ENCODE measurements at regions not wholly inside any gene's neighbourhood (a gene's known extent, or its start where the extent isn't known, plus 50 kb on each side); places are given as distances from the start of the nearest gene placed in this dataset.

- no peak for DNase-seq
Observed at GRCh38 chr6:44500074-44500473, 112.6 kb downstream of the CDC5L start.

DNA sequence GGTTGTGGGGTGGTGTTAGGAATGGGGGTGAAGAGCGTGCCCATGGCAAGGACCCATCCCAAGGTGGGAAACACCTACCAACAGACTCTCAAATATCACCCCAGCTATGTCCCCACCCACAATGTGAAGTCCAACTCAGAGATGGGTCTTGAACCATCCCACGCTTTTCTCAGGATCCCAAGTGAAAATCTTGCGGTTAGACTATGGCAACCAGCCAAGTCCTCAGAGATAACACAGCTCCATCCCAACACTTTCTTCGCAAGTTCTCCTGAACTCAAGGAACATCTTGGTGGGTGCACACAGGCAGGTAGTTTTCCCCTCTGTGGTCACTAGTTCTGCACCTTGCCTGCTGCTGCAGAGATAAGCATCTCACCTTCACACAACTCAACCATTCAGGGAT lies 116.0 kb downstream of the CDC5L start:
- DNase-seq, result no peak

GRCh38 chr6:44504301-44504791 lies 116.8 kb downstream of the CDC5L start:
- no peak for DNase-seq

GRCh38 chr6:44505751-44506150 lies 118.2 kb downstream of the CDC5L start:
- no peak for DNase-seq

DNA sequence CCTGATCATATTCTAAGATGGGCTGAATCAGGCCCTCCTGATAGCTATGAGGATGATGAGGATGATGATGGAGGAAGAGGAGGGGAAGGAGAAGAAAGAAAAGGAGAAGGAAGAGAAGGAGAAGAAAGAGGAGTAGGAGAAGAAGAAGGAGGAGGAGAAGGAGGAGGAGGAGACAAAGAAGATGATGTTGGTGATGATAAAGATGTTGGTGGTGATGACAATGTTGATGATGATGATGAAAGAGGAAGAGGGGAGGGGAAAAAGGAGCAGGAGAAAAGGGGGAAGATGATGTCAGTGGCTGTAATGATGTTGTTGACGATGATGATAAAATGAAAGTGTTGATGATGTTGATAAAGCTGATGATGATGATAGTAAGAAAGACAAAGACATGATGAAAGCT lies 119.5 kb downstream of the CDC5L start:
- no peak for DNase-seq

- no peak for DNase-seq
Observed at GRCh38 chr6:44508646-44509045, 121.1 kb downstream of the CDC5L start.

DNA sequence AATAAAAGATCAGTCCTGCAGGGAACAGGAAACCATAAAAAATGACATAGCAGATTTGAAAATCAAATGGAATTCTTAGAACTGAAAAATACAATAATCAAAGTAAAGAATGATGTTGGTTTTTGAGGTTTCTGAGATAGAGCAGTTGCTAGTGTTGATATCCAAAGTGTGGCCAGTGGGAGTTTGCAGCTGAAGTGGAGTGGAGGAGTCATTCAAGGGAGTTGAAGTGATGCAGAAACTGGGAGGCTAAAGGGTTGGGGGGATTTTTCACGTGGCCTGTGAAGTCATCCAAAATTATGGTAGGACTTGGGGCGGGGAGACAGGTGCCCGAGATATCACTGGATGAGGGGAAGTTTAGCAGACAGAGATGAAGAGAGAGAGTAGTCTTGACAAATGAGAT lies 123.6 kb downstream of the CDC5L start:
- DNase-seq, result no peak

GRCh38 chr6:44512868-44513741 lies 125.6 kb downstream of the CDC5L start:
- DNase-seq, result peak; percentile 60

GRCh38 chr6:44514085-44514484 lies 126.6 kb downstream of the CDC5L start:
- no peak for DNase-seq

DNA sequence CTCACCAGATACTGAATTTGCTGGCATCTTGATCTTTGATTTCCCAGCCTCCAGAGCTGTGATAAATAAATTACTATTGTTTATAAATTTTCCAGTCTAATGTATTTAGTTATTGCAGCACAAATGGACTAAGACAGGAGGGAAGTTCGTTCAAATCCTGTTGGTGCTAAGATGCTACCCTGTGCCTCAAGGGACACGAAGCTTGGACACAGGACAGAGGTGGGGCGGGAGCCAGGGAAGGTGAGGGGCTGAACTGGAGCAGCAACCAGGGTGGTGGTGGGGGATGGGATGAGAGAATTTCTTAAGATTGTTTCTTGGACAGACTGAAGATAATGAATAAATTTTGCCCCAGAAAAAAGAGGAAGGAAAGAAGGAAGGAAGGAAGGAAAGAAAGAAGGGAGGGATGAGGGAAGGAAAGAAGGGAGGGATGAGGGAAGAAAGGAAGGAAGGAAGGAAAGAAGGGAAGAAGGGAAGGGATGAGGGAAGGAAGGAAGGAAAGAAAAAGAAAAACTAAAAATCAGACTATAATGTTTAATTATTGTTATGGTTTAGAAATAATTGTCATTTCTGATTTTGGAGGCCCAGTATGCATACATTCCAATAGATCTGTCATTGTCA lies 127.2 kb downstream of the CDC5L start:
- no peak for DNase-seq

GRCh38 chr6:44522871-44523270 lies 135.4 kb downstream of the CDC5L start:
- DNase-seq, result no peak

DNA sequence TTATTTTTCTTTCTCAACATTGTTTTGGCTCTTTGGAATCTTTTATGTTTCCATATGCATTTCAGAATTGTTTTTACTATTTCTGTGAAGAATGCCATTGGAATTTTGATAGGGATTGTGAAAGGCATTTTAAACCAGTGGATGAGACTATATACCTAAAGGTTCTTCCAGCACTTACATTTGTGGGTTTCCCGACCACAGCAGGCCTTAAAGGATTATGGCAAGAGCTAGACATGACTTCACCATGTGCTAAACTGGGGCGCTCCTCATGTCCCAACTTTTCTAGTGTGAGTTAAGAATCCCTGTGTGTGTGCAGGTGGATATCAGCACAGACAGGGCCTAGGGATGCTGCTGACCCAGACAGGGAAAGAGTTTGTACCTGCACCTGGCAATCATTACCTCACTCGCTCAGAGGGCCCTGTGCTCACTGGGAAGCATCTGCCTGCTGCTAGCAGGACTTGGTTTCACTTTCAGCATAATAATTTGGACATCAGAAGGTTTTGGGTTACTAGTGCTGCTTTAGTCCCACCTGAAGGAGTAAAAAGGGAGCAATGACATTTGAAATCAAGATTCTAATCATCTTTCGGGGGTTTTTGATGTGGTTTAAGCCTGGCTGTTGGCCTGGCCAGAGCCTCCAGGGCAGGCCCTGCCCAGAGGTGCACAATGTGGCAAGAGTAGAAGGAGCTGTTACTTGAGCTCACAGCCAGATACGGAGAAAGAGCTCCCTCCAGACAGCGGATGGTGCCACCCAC lies 137.1 kb downstream of the CDC5L start:
- no peak for DNase-seq

GRCh38 chr6:44525761-44526351 lies 138.3 kb downstream of the CDC5L start:
- no peak for DNase-seq

DNA sequence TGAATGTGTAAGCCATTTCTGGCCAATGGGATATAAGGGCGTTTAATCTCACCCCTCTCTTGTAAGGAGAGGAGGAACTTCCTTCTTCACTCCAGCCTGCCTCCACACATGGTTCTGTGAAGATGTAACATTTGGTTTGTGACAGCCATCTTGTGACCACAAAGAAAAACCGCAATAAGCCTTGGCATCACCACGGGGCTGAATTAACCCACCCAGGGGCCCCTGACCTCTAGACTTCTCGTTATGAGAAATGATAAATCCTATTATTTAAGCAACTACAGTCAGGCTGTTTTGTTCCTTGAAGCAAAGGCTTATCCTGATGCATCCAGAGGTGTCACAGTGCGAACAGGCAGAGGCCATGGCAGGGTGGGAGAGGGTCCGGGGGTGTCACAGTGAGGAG lies 139.7 kb downstream of the CDC5L start:
- DNase-seq, result no peak

GRCh38 chr6:44527583-44528369 lies 140.3 kb downstream of the CDC5L start:
- DNase-seq, result no peak

DNA sequence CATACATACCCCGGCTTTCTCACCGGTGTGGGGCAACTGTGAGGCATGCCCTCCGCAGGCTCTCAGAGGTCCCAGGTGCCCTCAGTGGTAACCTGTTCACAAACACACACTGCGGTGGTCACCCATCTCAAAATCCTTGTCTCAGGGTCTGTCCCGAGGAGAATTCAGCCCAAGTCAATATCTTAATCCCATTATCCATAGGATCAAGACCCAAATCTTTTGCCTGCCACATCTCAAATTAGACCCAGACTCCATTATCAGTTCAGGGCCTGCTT lies 140.8 kb downstream of the CDC5L start:
- no peak for DNase-seq

- DNase-seq, result no peak
Observed at GRCh38 chr6:44528716-44529115, 141.2 kb downstream of the CDC5L start.

GRCh38 chr6:44529146-44529905 lies 141.8 kb downstream of the CDC5L start:
- no peak for DNase-seq

GRCh38 chr6:44530209-44530909 lies 142.9 kb downstream of the CDC5L start:
- DNase-seq, result no peak

DNA sequence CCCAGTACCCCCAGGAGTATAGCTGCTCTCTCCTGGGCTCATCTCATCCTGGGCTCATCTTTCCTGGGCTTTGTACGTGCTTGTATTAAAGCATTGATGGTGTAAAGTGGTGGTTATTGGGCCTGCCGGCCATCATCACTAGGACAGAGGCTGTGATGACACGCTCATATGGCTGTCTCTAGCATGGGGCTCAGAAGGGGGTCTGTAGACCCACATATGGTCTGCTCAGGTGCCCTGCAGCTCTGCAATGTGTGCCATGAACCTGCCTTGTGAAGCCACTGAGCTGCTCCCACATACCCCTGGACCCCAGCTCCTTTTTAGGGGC lies 143.4 kb downstream of the CDC5L start:
- no peak for DNase-seq

DNA sequence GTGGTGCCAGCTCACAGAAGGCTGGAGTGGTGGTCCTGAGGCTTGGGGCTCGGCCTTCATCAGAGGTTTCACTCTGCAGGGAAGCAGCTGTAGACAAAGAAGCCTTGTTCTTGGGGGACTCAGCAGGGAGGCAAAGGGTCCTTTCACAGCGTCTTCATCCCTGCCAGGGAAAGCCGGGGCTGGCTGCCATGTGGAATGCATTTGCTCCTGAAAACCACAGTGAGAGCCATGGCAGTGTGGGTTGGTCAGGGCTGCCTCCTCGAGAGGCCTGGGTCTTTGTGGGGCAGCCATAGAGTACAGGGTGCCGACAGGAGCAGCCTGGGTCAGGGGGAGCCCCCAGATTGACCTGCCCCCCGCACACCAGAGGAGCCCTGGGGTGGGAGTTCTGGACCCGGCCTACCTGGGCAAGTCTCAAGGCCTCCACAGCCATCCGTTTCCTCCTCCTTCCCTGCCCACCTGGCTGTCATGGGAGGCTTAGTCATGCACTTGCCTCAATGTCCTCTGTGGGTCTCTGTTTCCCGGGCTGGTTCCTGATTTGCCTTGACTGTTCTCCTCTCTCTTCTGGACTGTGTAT lies 144.0 kb downstream of the CDC5L start:
- DNase-seq, result no peak
